Esophagus squamous epithelium (tissue), 5 donors: ENCODE measurements at regions not wholly inside any gene's neighbourhood (a gene's known extent, or its start where the extent isn't known, plus 50 kb on each side); places are given as distances from the start of the nearest gene placed in this dataset.

Source experiments
- DNase-seq: peaks from one replicate; lab custom pipeline; 2025; lab: John Stamatoyannopoulos, UW
- H3K27ac ChIP-seq, 4 donors: fragments of 200-600 bp; sonication (generic); one replicate each; pipeline ENCODE4 v1.5.1; 2016 to 2019; ENCODE audit warnings: mild to moderate bottlenecking in 1 of 4
- H3K27me3 ChIP-seq, 4 donors: fragments of 200-600 bp; sonication (generic); 1 replicate in 3 of 4; 2 replicates in 1 of 4; pipeline versions ENCODE4 v1.5.1 to v1.6.0; 2017 to 2021; ENCODE audit warnings: antibody characterized with exemption in 1 of 4
- H3K36me3 ChIP-seq, 3 donors: fragments of 200-600 bp; sonication (generic); one replicate each; pipeline ENCODE4 v1.5.1; 2016 to 2019
- H3K4me1 ChIP-seq, 3 donors: fragments of 200-600 bp; sonication (generic); one replicate each; pipeline ENCODE4 v1.5.1; 2017 to 2019
- H3K4me3 ChIP-seq, 4 donors: fragments of 200-600 bp; sonication (generic); 1 replicate in 3 of 4; 2 replicates in 1 of 4; pipeline ENCODE4 v1.5.1; 2016 to 2019; ENCODE audit warnings: mild to moderate bottlenecking in 2 of 4, moderate library complexity in 1 of 4
- H3K9me3 ChIP-seq, 3 donors: fragments of 200-600 bp; sonication (generic); one replicate each; pipeline ENCODE4 v1.5.1; 2016 to 2019
- CTCF ChIP-seq, 6 experiments: fragments of 450-650 bp in 4 of 6; fragments of 200-600 bp in 2 of 6; sonication (generic) in 2 of 6; IDR thresholded peaks; one replicate each; pipeline ENCODE4 v1.5.1; 2016 to 2019; ENCODE audit warnings: antibody characterized with exemption in 6 of 6, mild to moderate bottlenecking in 4 of 6, moderate library complexity in 4 of 6
- POLR2A ChIP-seq, 4 donors: fragments of 450-650 bp; IDR thresholded peaks; one replicate each; pipeline ENCODE4 v1.6.1; 2017; ENCODE audit warnings: antibody characterized with exemption in 4 of 4, mild to moderate bottlenecking in 4 of 4, moderate library complexity in 3 of 4
- WGBS, 2 donors: methylation state at CpG; one replicate each; pipeline ENCODE4 v1.1.5; 2018; 5-methylcytosine and 5-hydroxymethylcytosine counted together
- intact Hi-C: fragments of 100-400 bp; cut with DNase I; formaldehyde crosslinking; loops from one replicate; pipeline ENCODE4 v1.15.0; 2022
- donor health status: DM: yes; HTN: yes; CAD: no.

GRCh38 chr14:100393362-100393761, 70.2 kb downstream of the SLC25A47 start:
- no peak overlapping the region for H3K4me3 ChIP-seq
- intact Hi-C loops = no loop called here
- no peak overlapping the region for H3K27ac ChIP-seq
- H3K4me1 ChIP-seq = peaks cover 0 to 59% (median 6%) of the 10 kb centered on the region in 3 donors
- TF ChIP-seq POLR2A (IDR thresholded peaks at IDR 0.05) = no peak
- no peak for TF ChIP-seq CTCF (IDR thresholded peaks at IDR 0.05)
- no peaks in the 10 kb centered on the region for H3K36me3 ChIP-seq
- 78 to 90% methylated on average over 6 to 10 of the region's 10 CpGs for WGBS, 2 donors
- no peaks in the 10 kb centered on the region for H3K9me3 ChIP-seq
- DNase-seq = no peak
- H3K27me3 ChIP-seq = no peaks in the 10 kb centered on the region

- peaks cover 0 to 57% (median 3%) of the 10 kb centered on the region in 3 donors for H3K4me1 ChIP-seq
- H3K27ac ChIP-seq = no peak overlapping the region
- WGBS, 2 donors = 90 to 98% methylated on average over 6 to 7 of the region's 11 CpGs
- intact Hi-C loops = no loop called here
- DNase-seq = no peak
- H3K36me3 ChIP-seq = no peaks in the 10 kb centered on the region
- TF ChIP-seq CTCF (IDR thresholded peaks at IDR 0.05) (no peak), POLR2A (IDR thresholded peaks at IDR 0.05) (no peak)
- no peak overlapping the region for H3K4me3 ChIP-seq
- no peaks in the 10 kb centered on the region for H3K27me3 ChIP-seq
- no peaks in the 10 kb centered on the region for H3K9me3 ChIP-seq
Observed at GRCh38 chr14:100393906-100394732, 71.0 kb downstream of the SLC25A47 start.

GRCh38 chr14:100394886-100395672, 71.9 kb downstream of the SLC25A47 start:
- DNase-seq = no peak
- Histone ChIP-seq H3K36me3 (no peaks in the 10 kb centered on the region), H3K27ac (no peak overlapping the region), H3K4me1 (peaks cover 0 to 50% (median 3%) of the 10 kb centered on the region in 3 donors), H3K27me3 (no peaks in the 10 kb centered on the region), H3K9me3 (no peaks in the 10 kb centered on the region), H3K4me3 (no peak overlapping the region)
- TF ChIP-seq POLR2A (IDR thresholded peaks at IDR 0.05) (no peak), CTCF (IDR thresholded peaks at IDR 0.05) (no peak)
- intact Hi-C loops = no loop called here
- 90 to 97% methylated on average over 9 to 11 of the region's 14 CpGs for WGBS, 2 donors

GRCh38 chr14:100396266-100396795, 73.2 kb downstream of the SLC25A47 start:
- no peak overlapping the region for H3K27ac ChIP-seq
- no peak overlapping the region for H3K4me3 ChIP-seq
- TF ChIP-seq CTCF (IDR thresholded peaks at IDR 0.05) (no peak), POLR2A (IDR thresholded peaks at IDR 0.05) (no peak)
- H3K27me3 ChIP-seq = no peaks in the 10 kb centered on the region
- peaks cover 0 to 44% (median 3%) of the 10 kb centered on the region in 3 donors for H3K4me1 ChIP-seq
- no peak for DNase-seq
- intact Hi-C loops = no loop called here
- WGBS, 2 donors = 90 to 93% methylated on average over 3 to 6 of the region's 7 CpGs
- no peaks in the 10 kb centered on the region for H3K9me3 ChIP-seq
- no peaks in the 10 kb centered on the region for H3K36me3 ChIP-seq

- no peak for DNase-seq
- 74 to 88% methylated on average over 8 of the region's 8 CpGs for WGBS, 2 donors
- Histone ChIP-seq H3K36me3 (no peaks in the 10 kb centered on the region), H3K27me3 (no peaks in the 10 kb centered on the region), H3K4me3 (no peak overlapping the region), H3K4me1 (peaks cover 0 to 40% (median 3%) of the 10 kb centered on the region in 3 donors), H3K9me3 (no peaks in the 10 kb centered on the region), H3K27ac (no peak overlapping the region)
- intact Hi-C loops = no loop called here
- TF ChIP-seq CTCF (IDR thresholded peaks at IDR 0.05) (no peak), POLR2A (IDR thresholded peaks at IDR 0.05) (no peak)
Observed at GRCh38 chr14:100397005-100397404, 73.9 kb downstream of the SLC25A47 start.
